ENCODE measurements at regions not wholly inside any gene's neighbourhood (a gene's known extent, or its start where the extent isn't known, plus 50 kb on each side); places are given as distances from the start of the nearest gene placed in this dataset.

DNA sequence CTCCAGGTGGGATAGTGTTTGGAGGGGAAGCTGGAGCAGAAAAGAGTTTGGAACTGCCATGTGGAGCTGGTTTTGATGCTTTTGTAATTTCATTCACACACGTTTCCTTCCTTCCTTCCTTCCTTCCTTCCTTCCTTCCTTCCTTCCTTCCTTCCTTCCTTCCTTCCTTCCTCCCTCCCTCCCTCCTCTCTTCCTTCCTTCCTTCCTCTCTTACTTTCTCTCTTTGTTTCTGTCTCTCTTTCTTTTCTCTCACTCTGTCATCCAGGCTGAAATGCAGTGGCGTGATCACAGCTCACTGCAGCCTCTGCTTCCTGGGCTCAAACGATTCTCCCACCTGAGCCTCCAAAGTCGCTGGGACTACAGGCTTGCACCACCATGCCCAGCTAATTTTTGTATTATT is 168.0 kb upstream of the ARID2 start:
- H3K9me3 Mint-ChIP-seq: peaks cover 2% of the 10 kb centered on the region
- no peaks in the 10 kb centered on the region for H3K4me1 Mint-ChIP-seq
- ATAC-seq (ENCODE audit: low read depth): no peak
- H3K27ac Mint-ChIP-seq: no peak overlapping the region
- no peak for DNase-seq
- no peak overlapping the region for H3K4me3 Mint-ChIP-seq
- POLR2A ChIA-PET: no interaction called here
- H3K27me3 Mint-ChIP-seq: peaks cover 3% of the 10 kb centered on the region
- H3K36me3 Mint-ChIP-seq: peaks cover 1% of the 10 kb centered on the region

DNA sequence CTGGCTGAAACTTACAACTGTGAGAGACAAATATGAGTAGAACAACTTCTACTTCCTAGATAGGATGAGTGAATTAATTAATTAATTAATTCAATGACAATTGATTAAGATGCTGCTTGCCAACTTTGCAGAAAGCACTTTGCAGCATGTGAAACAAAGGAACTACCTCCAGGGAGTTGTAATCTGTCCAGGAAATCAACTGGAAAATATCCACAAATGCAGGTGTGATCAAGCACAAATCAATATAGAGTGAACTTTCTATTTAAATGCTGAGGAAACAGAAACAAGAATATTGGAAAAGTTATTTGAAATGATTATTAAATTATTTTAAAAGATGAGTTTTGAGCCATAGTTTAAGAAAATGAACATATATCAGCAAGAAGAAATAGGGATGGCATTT is 163.9 kb upstream of the ARID2 start:
- no peak for DNase-seq
- POLR2A ChIA-PET: no interaction called here
- H3K4me3 Mint-ChIP-seq: no peak overlapping the region
- peaks cover 4% of the 10 kb centered on the region for H3K36me3 Mint-ChIP-seq
- H3K4me1 Mint-ChIP-seq: no peaks in the 10 kb centered on the region
- no peak for ATAC-seq (ENCODE audit: low read depth)
- H3K27me3 Mint-ChIP-seq: peaks cover 2% of the 10 kb centered on the region
- H3K9me3 Mint-ChIP-seq: peaks cover 1% of the 10 kb centered on the region
- no peak overlapping the region for H3K27ac Mint-ChIP-seq

DNA sequence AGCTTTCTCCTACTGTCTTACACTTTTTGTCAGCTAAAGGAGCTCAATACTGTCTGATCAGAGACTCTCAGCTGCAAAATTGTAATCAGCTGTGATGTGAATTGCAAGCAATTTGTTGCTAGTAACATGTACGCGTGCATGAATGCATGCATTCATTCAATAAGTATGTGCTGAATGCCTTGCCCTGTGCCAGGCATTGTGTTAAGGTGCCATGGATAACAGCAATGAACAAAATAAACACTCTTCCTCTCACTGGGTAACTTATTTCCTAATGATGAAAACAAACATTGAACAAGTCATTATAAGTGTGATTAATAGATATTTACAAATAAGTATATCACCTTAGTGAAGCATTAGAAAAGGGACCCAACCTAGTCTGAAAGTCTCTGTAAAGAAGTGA is 163.2 kb upstream of the ARID2 start:
- Mint-ChIP-seq H3K27me3 (peaks cover 2% of the 10 kb centered on the region), H3K4me1 (no peaks in the 10 kb centered on the region), H3K27ac (no peak overlapping the region), H3K4me3 (no peak overlapping the region), H3K9me3 (peaks cover 1% of the 10 kb centered on the region), H3K36me3 (peaks cover 4% of the 10 kb centered on the region)
- POLR2A ChIA-PET: no interaction called here
- ATAC-seq (ENCODE audit: low read depth) (no peak), DNase-seq (no peak)

DNA sequence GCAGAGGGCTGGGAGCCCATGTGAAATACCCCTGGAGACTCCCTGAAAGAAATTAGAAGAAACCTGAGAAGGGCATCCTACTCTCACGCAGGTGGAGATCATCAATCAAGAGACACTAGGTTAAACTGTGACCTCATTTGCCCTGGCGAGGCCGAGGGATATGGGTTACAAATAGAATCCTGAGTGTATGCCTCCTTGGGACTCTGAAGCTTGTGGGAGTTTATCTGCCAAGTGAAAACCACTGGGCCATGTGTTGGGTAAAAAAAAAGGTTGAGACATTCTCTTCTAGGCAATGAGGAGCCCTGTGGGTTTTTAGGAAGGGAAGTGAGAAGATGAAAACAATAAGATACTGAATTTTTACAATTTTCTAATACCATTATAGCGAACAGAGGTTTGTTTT is 160.7 kb upstream of the ARID2 start:
- Mint-ChIP-seq H3K4me3 (no peak overlapping the region), H3K27ac (no peak overlapping the region), H3K27me3 (peaks cover 2% of the 10 kb centered on the region), H3K9me3 (no peaks in the 10 kb centered on the region), H3K4me1 (no peaks in the 10 kb centered on the region), H3K36me3 (peaks cover 4% of the 10 kb centered on the region)
- DNase-seq (no peak), ATAC-seq (ENCODE audit: low read depth) (no peak)
- POLR2A ChIA-PET: no interaction called here

DNA sequence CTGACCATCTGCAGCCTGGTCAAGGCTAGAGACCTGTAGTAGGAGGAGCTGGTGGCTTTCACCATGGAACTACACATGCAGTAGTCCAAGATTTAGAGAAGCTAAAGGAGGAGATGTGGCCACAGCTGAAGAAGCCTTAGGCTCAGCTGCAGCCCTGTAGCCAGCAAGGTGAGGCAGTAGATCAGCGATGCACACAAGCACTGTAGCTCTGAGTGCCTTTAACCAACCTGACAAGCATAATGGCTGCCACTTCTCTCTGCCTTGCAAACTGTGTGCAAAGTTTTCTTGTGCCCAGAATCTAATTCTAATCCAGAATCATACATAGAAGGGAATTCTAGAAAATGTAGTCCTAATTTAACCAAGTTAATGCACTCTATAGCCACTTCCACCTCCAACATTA is 159.0 kb upstream of the ARID2 start:
- Mint-ChIP-seq H3K27me3 (peaks cover 9% of the 10 kb centered on the region), H3K4me3 (no peak overlapping the region), H3K4me1 (peaks cover 1% of the 10 kb centered on the region), H3K27ac (no peak overlapping the region), H3K36me3 (peaks cover 2% of the 10 kb centered on the region), H3K9me3 (no peaks in the 10 kb centered on the region)
- POLR2A ChIA-PET: no interaction called here
- DNase-seq: no peak
- no peak for ATAC-seq (ENCODE audit: low read depth)

DNA sequence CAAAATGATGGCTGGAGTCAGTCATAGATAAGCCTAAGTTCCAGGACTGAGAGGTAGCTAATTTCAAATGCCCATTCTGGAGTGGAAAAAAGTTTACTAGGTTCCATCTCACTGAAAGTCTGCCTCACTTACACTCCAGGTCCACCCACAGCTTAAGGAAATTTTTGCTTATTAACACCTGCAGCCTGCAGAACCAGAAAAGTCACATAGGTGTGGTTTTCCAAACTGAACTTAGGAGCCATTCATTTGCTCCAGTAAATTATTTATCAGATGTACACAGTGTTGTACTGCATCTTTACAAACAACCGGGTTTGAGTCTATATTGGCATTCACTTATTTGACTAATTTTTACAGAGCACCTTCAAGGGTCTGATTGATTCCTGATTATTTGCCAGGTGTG is 157.4 kb upstream of the ARID2 start:
- POLR2A ChIA-PET: no interaction called here
- Mint-ChIP-seq H3K27ac (no peak overlapping the region), H3K9me3 (no peaks in the 10 kb centered on the region), H3K27me3 (peaks cover 7% of the 10 kb centered on the region), H3K4me3 (no peak overlapping the region), H3K4me1 (peaks cover 6% of the 10 kb centered on the region), H3K36me3 (peaks cover 2% of the 10 kb centered on the region)
- ATAC-seq (ENCODE audit: low read depth): no peak
- no peak for DNase-seq

DNA sequence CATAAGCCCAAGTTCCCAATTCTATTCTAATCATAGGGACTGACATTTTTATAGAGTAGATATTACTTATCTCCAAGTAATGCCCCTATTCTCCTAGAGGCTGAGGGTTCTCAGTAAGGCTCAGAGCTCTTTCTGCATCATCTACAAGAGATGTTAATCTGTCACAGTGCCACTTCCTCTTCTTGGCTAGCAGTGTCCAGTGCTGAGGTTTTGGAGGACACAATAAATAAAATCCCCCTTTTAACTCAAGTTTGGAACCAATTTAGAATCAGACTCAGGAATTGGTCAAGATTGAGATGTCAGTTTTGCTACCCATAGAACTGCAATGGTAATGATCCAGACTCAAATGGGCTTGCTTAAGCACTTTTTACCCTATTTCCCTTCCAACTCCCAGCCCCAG is 154.1 kb upstream of the ARID2 start:
- no peak overlapping the region for H3K27ac Mint-ChIP-seq
- no peak for DNase-seq

DNA sequence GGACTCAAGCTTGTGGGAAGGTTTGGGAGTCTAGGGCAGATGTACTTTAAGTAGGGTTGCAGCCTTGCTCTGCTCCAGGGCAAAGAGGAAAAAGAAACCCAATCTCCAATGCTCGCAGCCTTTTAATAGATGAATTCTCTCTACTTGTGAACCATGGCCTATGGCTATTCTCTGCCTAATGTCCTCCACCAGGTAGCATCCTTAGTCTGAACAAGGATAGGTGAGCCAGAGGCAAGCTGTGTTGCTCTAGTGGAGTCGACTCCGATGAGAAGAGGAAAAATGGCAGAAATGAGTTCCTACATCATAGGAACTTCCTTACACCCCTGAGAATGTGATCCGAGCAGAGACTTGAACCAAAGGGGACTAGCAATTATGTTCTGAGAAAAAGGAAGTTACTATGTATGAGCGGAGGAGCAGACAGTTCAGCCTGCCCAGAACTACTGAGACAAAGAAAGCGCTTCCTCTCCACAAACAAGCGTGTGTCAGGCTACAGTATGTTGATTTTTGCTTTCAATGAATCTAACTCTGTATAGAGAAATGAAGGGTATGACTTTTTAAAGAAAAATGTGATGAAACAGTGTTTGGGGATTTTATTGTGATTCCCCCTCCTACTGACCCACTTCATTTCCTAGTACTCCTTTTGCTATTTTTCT is 153.6 kb upstream of the ARID2 start:
- no peak for DNase-seq
- H3K9me3 Mint-ChIP-seq: no peaks in the 10 kb centered on the region
- H3K4me1 Mint-ChIP-seq: peaks cover 8% of the 10 kb centered on the region
- no peak for ATAC-seq (ENCODE audit: low read depth)
- H3K27me3 Mint-ChIP-seq: peaks cover 7% of the 10 kb centered on the region
- POLR2A ChIA-PET: no interaction called here
- H3K4me3 Mint-ChIP-seq: no peak overlapping the region
- H3K36me3 Mint-ChIP-seq: peaks cover 2% of the 10 kb centered on the region
- no peak overlapping the region for H3K27ac Mint-ChIP-seq

More for the DNA sequence above, 154.1 kb upstream of the ARID2 start:
- H3K4me3 Mint-ChIP-seq: no peak overlapping the region
- no peaks in the 10 kb centered on the region for H3K9me3 Mint-ChIP-seq
- peaks cover 8% of the 10 kb centered on the region for H3K4me1 Mint-ChIP-seq
- POLR2A ChIA-PET: no interaction called here
- ATAC-seq (ENCODE audit: low read depth): no peak
- H3K36me3 Mint-ChIP-seq: peaks cover 2% of the 10 kb centered on the region
- peaks cover 7% of the 10 kb centered on the region for H3K27me3 Mint-ChIP-seq

DNA sequence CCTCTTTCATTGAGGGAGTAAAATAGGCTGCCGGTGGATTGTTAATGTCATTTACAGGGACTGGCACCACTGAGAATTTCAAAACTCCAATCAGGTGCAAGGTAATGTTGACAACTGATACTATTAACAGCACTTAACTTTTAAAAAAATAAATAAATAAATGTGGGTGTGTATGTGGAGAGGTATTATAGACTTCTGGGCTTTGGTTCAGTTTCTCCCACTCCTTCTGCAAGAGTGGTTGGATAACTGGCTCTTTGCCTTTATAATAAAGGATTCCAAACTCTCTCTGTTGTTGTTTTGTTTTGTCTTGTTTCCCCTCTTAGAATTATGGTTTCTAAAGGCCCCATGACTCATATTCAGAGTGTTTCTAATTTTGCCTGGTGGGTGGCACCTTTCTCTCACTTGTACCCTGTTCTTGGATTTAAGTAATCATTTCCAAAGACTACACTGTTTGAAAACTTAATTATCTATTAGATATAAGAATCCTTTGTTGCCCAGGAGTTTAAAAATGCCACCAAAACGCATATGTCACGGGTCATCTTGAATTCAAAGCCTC is 151.6 kb upstream of the ARID2 start:
- POLR2A ChIA-PET: no interaction called here
- peaks cover 9% of the 10 kb centered on the region for H3K4me1 Mint-ChIP-seq
- H3K27ac Mint-ChIP-seq: no peak overlapping the region
- DNase-seq: no peak
- no peak overlapping the region for H3K4me3 Mint-ChIP-seq
- H3K36me3 Mint-ChIP-seq: peaks cover 2% of the 10 kb centered on the region
- H3K27me3 Mint-ChIP-seq: peaks cover 13% of the 10 kb centered on the region
- ATAC-seq (ENCODE audit: low read depth): no peak
- peaks cover 4% of the 10 kb centered on the region for H3K9me3 Mint-ChIP-seq

DNA sequence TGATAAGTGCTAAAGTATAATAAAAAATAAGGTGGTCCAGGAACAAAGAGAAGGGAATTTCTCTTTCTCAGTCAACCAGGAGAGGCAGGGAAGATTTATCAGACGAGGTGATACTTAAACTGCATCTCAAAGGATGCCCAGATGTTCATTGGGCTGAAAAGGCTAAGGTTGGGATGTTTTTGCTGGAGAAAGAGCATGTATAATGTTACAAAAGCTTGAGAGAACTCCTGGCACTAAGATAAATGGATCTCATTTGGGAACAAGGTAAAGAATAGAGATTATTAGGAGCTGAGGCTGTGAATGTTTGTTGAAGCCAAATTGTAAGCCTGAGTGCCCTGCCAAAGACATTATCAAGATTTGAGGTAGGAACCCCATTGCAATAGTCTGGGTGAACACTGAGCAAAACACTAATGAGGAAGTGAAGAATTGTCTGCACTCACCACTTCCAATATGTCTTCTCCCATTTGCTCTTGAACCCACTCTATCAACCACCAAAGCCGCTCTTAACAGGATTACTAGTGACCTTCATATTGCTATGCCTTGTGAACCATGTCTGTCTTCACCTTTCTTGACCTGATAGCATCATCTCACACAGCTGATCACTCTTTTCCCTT is 149.0 kb upstream of the ARID2 start:
- Mint-ChIP-seq H3K4me1 (peaks cover 8% of the 10 kb centered on the region), H3K4me3 (no peak overlapping the region), H3K27me3 (peaks cover 9% of the 10 kb centered on the region), H3K27ac (no peak overlapping the region), H3K9me3 (peaks cover 4% of the 10 kb centered on the region), H3K36me3 (peaks cover 2% of the 10 kb centered on the region)
- DNase-seq (no peak), ATAC-seq (ENCODE audit: low read depth) (no peak)
- POLR2A ChIA-PET: no interaction called here

DNA sequence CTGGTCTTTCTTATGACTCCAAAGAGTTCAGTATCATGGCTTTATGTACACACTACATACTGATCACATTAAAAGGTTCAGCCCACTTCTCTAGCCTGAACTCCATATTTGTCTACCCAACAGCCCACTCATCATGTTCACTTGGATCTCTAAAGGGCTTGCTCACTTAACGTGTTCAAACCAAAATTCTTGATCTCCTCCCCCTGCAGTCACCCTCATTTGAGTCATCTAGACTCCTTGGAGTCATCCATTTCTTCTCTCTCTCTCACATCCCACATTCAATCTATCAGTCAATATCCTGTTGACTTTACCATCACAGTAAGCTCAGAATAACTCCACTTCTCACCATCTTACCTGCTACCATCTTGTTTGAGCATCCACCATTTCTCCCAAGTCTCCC is 148.4 kb upstream of the ARID2 start:
- ATAC-seq (ENCODE audit: low read depth): no peak
- H3K27me3 Mint-ChIP-seq: peaks cover 9% of the 10 kb centered on the region
- no peak overlapping the region for H3K27ac Mint-ChIP-seq
- peaks cover 4% of the 10 kb centered on the region for H3K9me3 Mint-ChIP-seq
- peaks cover 2% of the 10 kb centered on the region for H3K36me3 Mint-ChIP-seq
- no peak for DNase-seq
- POLR2A ChIA-PET: no interaction called here
- H3K4me3 Mint-ChIP-seq: no peak overlapping the region
- H3K4me1 Mint-ChIP-seq: peaks cover 3% of the 10 kb centered on the region

DNA sequence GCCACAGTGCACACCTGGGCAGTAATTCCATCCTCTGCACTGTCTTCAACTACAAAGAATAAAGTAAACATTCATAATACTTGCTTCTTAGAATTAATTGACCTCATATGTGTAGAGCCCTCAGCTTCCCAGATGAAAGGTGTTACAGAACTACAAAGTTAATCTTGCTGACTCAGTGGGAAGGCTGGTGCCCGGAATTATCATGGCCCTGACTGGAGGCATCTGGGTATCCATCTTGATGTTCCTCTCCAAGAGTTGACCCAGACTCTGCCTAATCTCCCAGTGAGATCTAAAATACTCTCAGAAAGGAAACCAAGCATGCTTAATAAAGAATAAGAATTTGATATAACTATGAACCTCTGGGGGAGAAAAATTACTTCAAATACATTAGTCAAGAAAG is 147.0 kb upstream of the ARID2 start:
- no peak overlapping the region for H3K27ac Mint-ChIP-seq
- POLR2A ChIA-PET: no interaction called here
- DNase-seq (no peak), ATAC-seq (ENCODE audit: low read depth) (no peak)
- peaks cover 4% of the 10 kb centered on the region for H3K9me3 Mint-ChIP-seq
- peaks cover 3% of the 10 kb centered on the region for H3K4me1 Mint-ChIP-seq
- peaks cover 2% of the 10 kb centered on the region for H3K36me3 Mint-ChIP-seq
- H3K4me3 Mint-ChIP-seq: no peak overlapping the region
- peaks cover 9% of the 10 kb centered on the region for H3K27me3 Mint-ChIP-seq

DNA sequence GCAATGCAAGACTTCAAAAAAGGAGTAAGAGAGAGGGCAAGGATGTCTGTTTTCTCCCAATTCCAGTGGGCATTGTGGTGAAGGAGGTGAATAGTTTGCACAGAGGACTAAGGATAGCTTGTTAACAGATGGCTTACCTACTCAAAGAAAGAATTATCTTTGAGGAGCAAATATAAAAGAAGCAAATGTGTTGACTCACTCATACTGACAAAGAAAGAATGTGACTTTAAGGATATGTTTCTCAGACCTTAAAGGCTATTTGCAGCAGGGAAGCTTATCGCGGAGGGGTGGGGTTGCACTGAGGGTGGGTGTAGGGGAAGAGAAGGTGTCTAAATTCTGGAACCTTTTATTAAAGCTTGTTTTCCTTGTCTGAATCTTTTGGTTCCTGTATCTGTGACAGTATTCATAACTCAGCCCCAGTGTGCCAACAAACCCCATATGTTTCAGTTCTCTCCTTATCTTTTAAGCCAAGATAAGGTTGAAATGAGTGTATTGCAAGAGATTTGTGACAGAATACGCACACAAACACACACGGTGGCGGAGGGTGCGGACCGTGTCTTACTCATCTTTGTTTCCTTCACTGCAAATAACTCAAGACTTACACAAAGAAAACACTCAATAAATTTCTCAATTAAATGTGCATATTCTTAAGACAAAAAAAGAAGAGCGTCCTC is 146.4 kb upstream of the ARID2 start:
- DNase-seq: no peak
- no peak overlapping the region for H3K27ac Mint-ChIP-seq
- POLR2A ChIA-PET: no interaction called here
- peaks cover 3% of the 10 kb centered on the region for H3K4me1 Mint-ChIP-seq
- H3K36me3 Mint-ChIP-seq: peaks cover 2% of the 10 kb centered on the region
- no peak for ATAC-seq (ENCODE audit: low read depth)
- H3K9me3 Mint-ChIP-seq: peaks cover 4% of the 10 kb centered on the region
- H3K4me3 Mint-ChIP-seq: no peak overlapping the region
- H3K27me3 Mint-ChIP-seq: peaks cover 9% of the 10 kb centered on the region

DNA sequence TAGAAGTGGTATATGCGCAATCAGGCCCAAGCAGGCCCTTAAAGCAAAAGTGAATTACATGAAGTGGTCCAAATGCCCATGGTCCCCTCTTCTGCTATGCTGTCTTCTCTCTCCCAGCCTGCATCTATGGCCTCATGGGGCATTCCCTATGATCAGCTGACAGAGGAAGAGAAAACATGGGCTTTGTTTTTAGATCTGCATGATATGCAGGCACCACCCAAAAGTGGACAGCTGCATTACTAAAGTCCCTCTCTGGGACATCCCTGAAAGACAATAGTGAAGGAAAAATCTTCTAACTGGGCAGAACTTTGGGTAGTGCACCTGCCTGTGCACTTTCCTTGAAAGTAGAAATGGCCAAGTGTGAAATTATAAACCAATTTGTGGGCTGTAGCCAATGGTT is 145.2 kb upstream of the ARID2 start:
- Mint-ChIP-seq H3K4me1 (peaks cover 3% of the 10 kb centered on the region), H3K9me3 (peaks cover 4% of the 10 kb centered on the region), H3K27ac (no peak overlapping the region), H3K4me3 (no peak overlapping the region), H3K36me3 (peaks cover 2% of the 10 kb centered on the region), H3K27me3 (peaks cover 9% of the 10 kb centered on the region)
- DNase-seq: no peak
- ATAC-seq (ENCODE audit: low read depth): no peak
- POLR2A ChIA-PET: no interaction called here

All from activated naive CD8-positive, alpha-beta T cell treated with anti-CD3 and anti-CD28 coated beads, Interleukin-2, amount 10 ng/mL, durations not matched to agents 7 days and 5 days (primary cell).